Cardiac fibroblast (primary cell): ENCODE measurements at regions not wholly inside any gene's neighbourhood (a gene's known extent, or its start where the extent isn't known, plus 50 kb on each side); places are given as distances from the start of the nearest gene placed in this dataset.

Source experiments
- DNase-seq, 2 donors: peaks; one replicate each; pipeline versions ENCODE4 v3.0.0 to v3.0.0-alpha.2; 2010; ENCODE audit warnings: low read depth in 2 of 2
- H3K4me3 ChIP-seq, 2 donors: replicated peaks in 1 of 2; 1 replicate in 1 of 2; 2 replicates in 1 of 2; pipeline ENCODE4 v1.5.1; 2011; ENCODE audit warnings: low read depth in 2 of 2, low read length in 2 of 2, mild to moderate bottlenecking in 2 of 2, moderate library complexity in 1 of 2
- CTCF ChIP-seq: IDR thresholded peaks from one replicate; pipeline ENCODE4 v1.5.1; 2011; ENCODE audit warnings: low read depth, mild to moderate bottlenecking, low read length, inconsistent platforms

DNA sequence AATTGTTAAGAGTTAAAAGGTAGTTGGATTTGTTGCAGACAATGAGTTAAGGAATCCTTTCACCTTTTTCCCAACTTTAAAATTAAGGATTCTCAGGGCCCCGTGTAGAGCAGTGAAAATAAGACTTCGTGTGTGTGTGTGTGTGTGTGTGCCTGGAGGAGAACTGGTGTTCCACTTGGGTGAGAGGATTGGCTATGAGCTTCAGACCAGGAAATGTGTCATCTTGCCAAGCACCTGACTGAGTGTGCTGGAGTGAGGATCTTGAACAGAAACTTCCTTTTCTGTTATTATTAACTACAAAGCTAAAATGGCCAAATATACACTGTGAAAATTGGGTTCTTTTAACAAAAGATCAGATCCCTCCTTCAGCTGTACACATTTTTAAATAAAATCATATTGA lies 113.1 kb upstream of the VCX2 start:
- H3K4me3 ChIP-seq = no peak overlapping the region
- no peak for TF ChIP-seq CTCF
- no peak for DNase-seq

GRCh38 chrX:8288590-8288989 lies 117.5 kb upstream of the VCX2 start:
- no peak for TF ChIP-seq CTCF
- no peak for DNase-seq
- no peak overlapping the region for H3K4me3 ChIP-seq

GRCh38 chrX:8289523-8289922 lies 118.5 kb upstream of the VCX2 start:
- TF ChIP-seq CTCF = no peak
- H3K4me3 ChIP-seq = no peak overlapping the region
- DNase-seq = peak; percentile 1 to 6

DNA sequence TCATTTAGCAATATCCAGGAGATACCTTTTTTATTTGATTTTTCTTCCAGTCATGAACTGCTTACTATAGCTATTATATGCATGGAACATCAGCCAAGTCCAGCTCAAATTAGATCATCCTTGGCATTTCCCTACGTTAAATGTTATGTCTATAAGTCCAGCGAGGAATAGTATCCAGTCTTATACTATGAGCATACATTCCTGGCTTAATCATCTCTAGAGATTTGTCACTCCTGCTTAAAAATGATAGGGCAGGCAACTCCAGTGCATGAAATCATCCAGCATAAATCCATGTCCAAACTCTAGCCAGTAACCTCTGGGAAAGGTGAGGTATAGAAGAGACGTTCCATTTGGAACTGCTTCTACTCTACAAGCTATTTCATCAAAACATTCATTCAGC lies 126.7 kb upstream of the VCX2 start:
- no peak for TF ChIP-seq CTCF
- no peak for DNase-seq
- no peak overlapping the region for H3K4me3 ChIP-seq

GRCh38 chrX:8304668-8305067 lies 133.6 kb upstream of the VCX2 start:
- no peak for DNase-seq
- TF ChIP-seq CTCF = no peak
- no peak overlapping the region for H3K4me3 ChIP-seq

DNA sequence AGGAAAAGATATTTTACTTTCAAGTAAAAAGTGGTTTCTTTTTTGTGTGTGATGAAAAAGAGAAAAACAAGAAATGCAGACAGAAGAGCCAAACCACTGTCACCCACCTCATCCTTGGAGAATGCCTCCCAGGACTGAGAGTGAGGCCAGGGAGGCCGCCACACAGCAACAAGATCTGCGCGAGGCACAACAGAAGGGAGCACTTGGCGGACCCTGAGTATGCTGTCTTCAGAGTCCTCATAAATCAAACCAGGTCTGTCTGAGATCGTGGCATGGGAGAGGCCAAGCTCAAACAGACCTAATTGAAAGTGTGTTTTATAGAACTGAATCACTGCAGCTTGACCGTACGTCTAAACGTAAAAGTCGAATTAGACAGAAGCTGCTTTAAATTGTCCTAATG lies 134.3 kb upstream of the VCX2 start:
- no peak overlapping the region for H3K4me3 ChIP-seq
- no peak for TF ChIP-seq CTCF
- DNase-seq = no peak

DNA sequence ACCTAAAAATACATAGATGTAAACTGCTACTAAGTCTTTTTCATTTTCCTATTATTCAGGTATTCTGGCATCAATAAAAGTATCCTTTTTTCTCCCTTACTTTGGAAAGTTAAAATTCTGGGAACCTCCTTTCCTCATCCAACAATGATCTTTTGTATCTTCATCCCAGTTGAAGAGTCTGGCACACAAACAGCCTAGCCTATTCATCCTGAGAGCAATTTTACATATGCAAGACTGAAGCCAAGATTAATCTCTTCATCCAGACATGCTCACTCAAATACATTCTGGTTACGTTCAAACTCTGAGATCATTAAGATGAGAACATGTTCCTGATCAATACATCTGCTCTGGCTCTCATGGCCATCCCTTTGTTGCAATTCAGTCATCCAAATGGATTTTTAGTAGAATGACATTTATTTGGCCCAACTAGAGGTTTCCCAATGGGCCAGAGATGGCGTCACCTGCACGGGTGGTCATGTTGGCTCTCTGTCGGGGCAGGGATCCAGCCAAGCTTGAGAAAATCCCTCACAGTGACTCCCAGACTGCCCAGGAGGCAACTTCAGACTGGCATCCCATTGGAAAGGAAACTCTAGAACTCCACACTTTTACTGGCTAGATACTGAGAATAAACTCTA lies 135.3 kb upstream of the VCX2 start:
- DNase-seq = no peak
- no peak overlapping the region for H3K4me3 ChIP-seq
- no peak for TF ChIP-seq CTCF
